ENCODE measurements at regions not wholly inside any gene's neighbourhood (a gene's known extent, or its start where the extent isn't known, plus 50 kb on each side); places are given as distances from the start of the nearest gene placed in this dataset.

DNA sequence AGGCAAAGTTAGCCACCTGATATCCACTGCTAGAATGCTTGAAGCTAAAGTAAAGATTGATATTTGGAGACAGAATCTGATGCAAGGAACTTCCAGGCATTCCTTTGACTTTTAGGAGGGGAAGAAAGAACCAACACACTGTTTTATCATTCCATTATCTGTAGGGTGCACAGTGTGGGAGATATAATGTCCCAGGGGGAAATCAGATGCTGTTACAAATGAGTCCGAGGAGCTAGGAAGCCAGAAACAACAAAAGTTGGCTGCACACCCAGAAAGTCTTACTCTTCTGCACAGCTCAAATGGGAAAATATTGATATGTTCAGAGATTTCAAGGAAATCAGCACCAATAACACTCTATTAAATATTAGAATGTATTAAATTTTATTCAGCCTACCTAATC lies 113.6 kb upstream of the ROBO1 start:
- TF ChIP-seq, protein P1, sequence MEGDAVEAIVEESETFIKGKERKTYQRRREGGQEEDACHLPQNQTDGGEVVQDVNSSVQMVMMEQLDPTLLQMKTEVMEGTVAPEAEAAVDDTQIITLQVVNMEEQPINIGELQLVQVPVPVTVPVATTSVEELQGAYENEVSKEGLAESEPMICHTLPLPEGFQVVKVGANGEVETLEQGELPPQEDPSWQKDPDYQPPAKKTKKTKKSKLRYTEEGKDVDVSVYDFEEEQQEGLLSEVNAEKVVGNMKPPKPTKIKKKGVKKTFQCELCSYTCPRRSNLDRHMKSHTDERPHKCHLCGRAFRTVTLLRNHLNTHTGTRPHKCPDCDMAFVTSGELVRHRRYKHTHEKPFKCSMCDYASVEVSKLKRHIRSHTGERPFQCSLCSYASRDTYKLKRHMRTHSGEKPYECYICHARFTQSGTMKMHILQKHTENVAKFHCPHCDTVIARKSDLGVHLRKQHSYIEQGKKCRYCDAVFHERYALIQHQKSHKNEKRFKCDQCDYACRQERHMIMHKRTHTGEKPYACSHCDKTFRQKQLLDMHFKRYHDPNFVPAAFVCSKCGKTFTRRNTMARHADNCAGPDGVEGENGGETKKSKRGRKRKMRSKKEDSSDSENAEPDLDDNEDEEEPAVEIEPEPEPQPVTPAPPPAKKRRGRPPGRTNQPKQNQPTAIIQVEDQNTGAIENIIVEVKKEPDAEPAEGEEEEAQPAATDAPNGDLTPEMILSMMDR (IDR thresholded peaks at IDR 0.05), result no peak
- no peak for TF ChIP-seq POLR2A (IDR thresholded peaks at IDR 0.05)
